ENCODE measurements at regions not wholly inside any gene's neighbourhood (a gene's known extent, or its start where the extent isn't known, plus 50 kb on each side); places are given as distances from the start of the nearest gene placed in this dataset.

DNA sequence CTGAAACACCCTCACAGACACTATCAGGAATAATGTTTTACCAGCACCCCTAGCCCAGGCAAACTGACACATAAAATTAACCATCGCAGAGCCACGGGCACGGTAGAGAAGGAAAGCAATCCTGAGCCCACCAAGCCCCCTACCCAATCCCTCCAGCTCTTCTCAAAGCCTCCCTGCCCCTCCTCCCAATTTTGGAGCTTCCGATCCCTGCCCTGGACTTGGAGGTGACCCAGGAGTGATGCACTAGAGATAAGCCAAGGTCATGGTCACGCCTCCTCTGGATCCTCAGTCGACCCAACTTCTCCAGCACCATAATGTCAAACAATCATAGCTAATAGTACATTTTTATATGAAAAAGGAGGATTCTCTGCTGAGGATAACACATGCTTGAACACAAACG, 188.7 kb upstream of the NSMCE3 start:
- H3K4me3 ChIP-seq: no peak overlapping the region
- intact Hi-C loops (cut with DNase I): no loop called here
- no peaks in the 10 kb centered on the region for H3K27me3 ChIP-seq (ENCODE audit: insufficient read depth in 3 of 3, low read length in 2 of 3)
- no peak overlapping the region for H3K27ac ChIP-seq
- H3K36me3 ChIP-seq (ENCODE audit: insufficient read depth in 1 of 2, low read depth in 1 of 2): no peaks in the 10 kb centered on the region
- H3K4me1 ChIP-seq: no peaks in the 10 kb centered on the region
- TF ChIP-seq, protein P1, sequence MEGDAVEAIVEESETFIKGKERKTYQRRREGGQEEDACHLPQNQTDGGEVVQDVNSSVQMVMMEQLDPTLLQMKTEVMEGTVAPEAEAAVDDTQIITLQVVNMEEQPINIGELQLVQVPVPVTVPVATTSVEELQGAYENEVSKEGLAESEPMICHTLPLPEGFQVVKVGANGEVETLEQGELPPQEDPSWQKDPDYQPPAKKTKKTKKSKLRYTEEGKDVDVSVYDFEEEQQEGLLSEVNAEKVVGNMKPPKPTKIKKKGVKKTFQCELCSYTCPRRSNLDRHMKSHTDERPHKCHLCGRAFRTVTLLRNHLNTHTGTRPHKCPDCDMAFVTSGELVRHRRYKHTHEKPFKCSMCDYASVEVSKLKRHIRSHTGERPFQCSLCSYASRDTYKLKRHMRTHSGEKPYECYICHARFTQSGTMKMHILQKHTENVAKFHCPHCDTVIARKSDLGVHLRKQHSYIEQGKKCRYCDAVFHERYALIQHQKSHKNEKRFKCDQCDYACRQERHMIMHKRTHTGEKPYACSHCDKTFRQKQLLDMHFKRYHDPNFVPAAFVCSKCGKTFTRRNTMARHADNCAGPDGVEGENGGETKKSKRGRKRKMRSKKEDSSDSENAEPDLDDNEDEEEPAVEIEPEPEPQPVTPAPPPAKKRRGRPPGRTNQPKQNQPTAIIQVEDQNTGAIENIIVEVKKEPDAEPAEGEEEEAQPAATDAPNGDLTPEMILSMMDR (IDR thresholded peaks at IDR 0.05): no peak
- 68 to 77% (median 69%) methylated on average over 7 of the region's 7 CpGs for WGBS, 3 donors
- no peak for ATAC-seq
- DNase-seq: no peak
- no peaks in the 10 kb centered on the region for H3K9me3 ChIP-seq

DNA sequence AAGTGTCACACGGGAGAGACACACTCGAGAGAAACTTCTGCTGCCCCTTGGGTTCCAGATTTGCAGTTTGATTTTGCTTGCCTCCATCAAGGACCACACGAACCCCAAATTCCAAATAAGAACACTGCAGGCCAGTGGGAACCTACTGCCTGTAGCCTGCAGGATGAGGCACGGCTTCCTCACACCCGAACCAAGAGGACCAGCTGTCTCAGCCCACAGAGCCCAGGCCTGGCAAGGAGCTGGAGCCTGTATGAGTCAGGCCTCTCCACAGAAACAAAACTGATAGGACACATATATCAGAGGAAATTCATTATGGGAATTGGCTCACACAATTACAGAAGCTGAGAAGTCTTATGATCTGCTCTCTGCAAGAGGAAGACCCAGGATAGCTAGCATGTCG, 188.1 kb upstream of the NSMCE3 start:
- intact Hi-C loops (cut with DNase I): no loop called here

DNA sequence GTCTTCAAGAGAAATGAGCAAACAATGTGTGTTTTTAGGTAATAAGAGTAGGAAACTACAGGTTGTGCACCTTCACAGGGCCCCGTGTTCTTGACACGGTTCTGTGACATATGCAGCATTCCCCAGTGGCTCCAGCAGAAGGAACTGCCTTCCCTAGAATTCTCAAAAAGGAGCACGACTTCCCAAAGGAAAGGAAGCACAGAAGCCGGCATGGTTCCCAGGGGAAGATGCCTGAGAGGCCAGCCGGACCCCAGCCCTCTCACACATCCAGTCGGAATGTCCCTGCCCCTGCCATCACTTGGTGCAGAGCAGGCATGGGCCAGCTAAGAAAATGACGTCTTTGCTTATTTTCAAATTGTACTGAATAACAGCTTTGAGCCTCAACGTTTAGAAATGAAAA, 187.3 kb upstream of the NSMCE3 start:
- Histone ChIP-seq H3K36me3 (ENCODE audit: insufficient read depth in 1 of 2, low read depth in 1 of 2) (no peaks in the 10 kb centered on the region), H3K9me3 (no peaks in the 10 kb centered on the region), H3K4me1 (no peaks in the 10 kb centered on the region), H3K27ac (no peak overlapping the region), H3K4me3 (no peak overlapping the region), H3K27me3 (ENCODE audit: insufficient read depth in 3 of 3, low read length in 2 of 3) (no peaks in the 10 kb centered on the region)
- no peak for ATAC-seq
- intact Hi-C loops (cut with DNase I): no loop called here
- no peak for DNase-seq
- 55 to 59% (median 56%) methylated on average over 8 of the region's 8 CpGs for WGBS, 3 donors
- TF ChIP-seq, protein P1 (IDR thresholded peaks at IDR 0.05): no peak

More for the DNA sequence above, 188.1 kb upstream of the NSMCE3 start:
- Histone ChIP-seq H3K27me3 (ENCODE audit: insufficient read depth in 3 of 3, low read length in 2 of 3) (no peaks in the 10 kb centered on the region), H3K4me1 (no peaks in the 10 kb centered on the region), H3K36me3 (ENCODE audit: insufficient read depth in 1 of 2, low read depth in 1 of 2) (no peaks in the 10 kb centered on the region), H3K27ac (no peak overlapping the region), H3K4me3 (no peak overlapping the region), H3K9me3 (no peaks in the 10 kb centered on the region)
- WGBS, 3 donors: 63 to 82% (median 66%) methylated on average over 6 of the region's 6 CpGs
- TF ChIP-seq, protein P1 (IDR thresholded peaks at IDR 0.05): no peak
- ATAC-seq (no peak), DNase-seq (no peak)

DNA sequence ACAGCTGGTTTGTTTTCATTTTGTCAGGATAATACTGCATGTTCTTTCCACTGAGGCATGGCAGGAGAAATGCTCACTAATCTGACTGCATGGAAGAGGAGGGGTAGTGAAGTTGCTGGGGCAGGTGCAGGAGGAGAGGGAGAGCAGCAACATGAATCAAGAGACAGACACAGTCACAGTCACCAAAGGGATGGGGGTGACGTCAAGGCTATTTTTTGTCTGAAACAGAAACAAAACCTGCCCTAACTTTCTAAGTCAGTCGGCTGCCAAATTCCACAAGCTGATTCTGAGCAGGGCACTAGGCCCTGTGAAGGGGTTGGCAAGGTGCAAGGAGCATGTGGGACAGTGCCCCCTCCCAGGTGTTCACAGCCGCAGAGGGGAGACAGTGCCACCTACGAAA, 186.6 kb upstream of the NSMCE3 start:
- H3K9me3 ChIP-seq: no peaks in the 10 kb centered on the region
- H3K4me1 ChIP-seq: no peaks in the 10 kb centered on the region
- no peak for DNase-seq
- H3K36me3 ChIP-seq (ENCODE audit: insufficient read depth in 1 of 2, low read depth in 1 of 2): no peaks in the 10 kb centered on the region
- intact Hi-C loops (cut with DNase I): no loop called here
- ATAC-seq: no peak
- 85 to 87% (median 87%) methylated on average over 4 of the region's 4 CpGs for WGBS, 3 donors
- no peak overlapping the region for H3K4me3 ChIP-seq
- TF ChIP-seq, protein P1 (IDR thresholded peaks at IDR 0.05): no peak
- H3K27ac ChIP-seq: no peak overlapping the region
- H3K27me3 ChIP-seq (ENCODE audit: insufficient read depth in 3 of 3, low read length in 2 of 3): no peaks in the 10 kb centered on the region

DNA sequence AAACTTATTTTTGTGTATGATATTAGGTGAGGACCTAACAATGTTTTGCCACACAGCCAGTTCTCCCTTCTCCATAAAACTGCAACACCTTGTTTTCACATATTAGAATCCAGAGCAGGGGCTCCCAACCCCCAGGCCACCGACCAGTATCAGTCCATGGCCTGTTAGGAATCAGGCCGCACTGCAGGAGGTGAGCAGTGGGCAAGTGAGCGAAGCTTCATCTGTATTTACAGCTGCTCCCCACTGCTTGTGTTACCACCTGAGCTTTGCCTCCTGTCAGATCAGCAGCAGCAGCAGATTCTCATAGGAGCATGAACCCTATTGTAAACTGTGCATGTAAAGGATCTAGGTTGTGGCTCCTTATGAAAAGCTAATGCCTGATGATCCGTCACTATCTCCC, 185.9 kb upstream of the NSMCE3 start:
- DNase-seq: no peak
- H3K27me3 ChIP-seq (ENCODE audit: insufficient read depth in 3 of 3, low read length in 2 of 3): no peaks in the 10 kb centered on the region
- no peak overlapping the region for H3K27ac ChIP-seq
- H3K9me3 ChIP-seq: no peaks in the 10 kb centered on the region
- H3K4me3 ChIP-seq: no peak overlapping the region
- intact Hi-C loops (cut with DNase I): no loop called here
- 91 to 96% (median 94%) methylated on average over 4 of the region's 4 CpGs for WGBS, 3 donors
- H3K4me1 ChIP-seq: no peaks in the 10 kb centered on the region
- TF ChIP-seq, protein P1 (IDR thresholded peaks at IDR 0.05): no peak
- ATAC-seq: no peak
- no peaks in the 10 kb centered on the region for H3K36me3 ChIP-seq (ENCODE audit: insufficient read depth in 1 of 2, low read depth in 1 of 2)
